Karpas-422 (cell line): ENCODE measurements at regions not wholly inside any gene's neighbourhood (a gene's known extent, or its start where the extent isn't known, plus 50 kb on each side); places are given as distances from the start of the nearest gene placed in this dataset.

Source experiments
- DNase-seq: peaks from one replicate; pipeline ENCODE4 v3.0.0-alpha.2; 2015
- H2AFZ ChIP-seq: fragments of 200-600 bp; sonication (generic); 2 replicates; pipeline ENCODE4 v1.6.1; 2014; ENCODE audit warnings: antibody characterized with exemption, low read length, mixed read lengths
- H3K27ac ChIP-seq: fragments of 200-600 bp; sonication (generic); 2 replicates; pipeline ENCODE4 v1.5.1; 2014; ENCODE audit warnings: mild to moderate bottlenecking, low read length, moderate library complexity
- H3K27me3 ChIP-seq: fragments of 200-600 bp; sonication (generic); 2 replicates; pipeline ENCODE4 v1.6.1; 2014; ENCODE audit warnings: low read length, mixed read lengths
- H3K36me3 ChIP-seq: fragments of 200-600 bp; sonication (generic); 2 replicates; pipeline ENCODE4 v1.6.1; 2014; ENCODE audit warnings: low read length, mixed read lengths; ENCODE audit not compliant: insufficient read depth
- H3K4me1 ChIP-seq: fragments of 200-600 bp; sonication (generic); 2 replicates; pipeline ENCODE4 v1.6.1; 2014; ENCODE audit warnings: mild to moderate bottlenecking, low read length, mixed read lengths
- H3K4me2 ChIP-seq: fragments of 200-600 bp; sonication (generic); 2 replicates; pipeline ENCODE4 v1.6.1; 2014; ENCODE audit warnings: low read length, low read depth, mild to moderate bottlenecking; ENCODE audit not compliant: poor library complexity, severe bottlenecking
- H3K4me3 ChIP-seq: fragments of 200-600 bp; sonication (generic); 2 replicates; pipeline ENCODE4 v1.5.1; 2014; ENCODE audit warnings: mild to moderate bottlenecking, antibody characterized with exemption, low read length, mixed read lengths
- H3K79me2 ChIP-seq: fragments of 200-600 bp; sonication (generic); 2 replicates; pipeline ENCODE4 v1.6.1; 2014; ENCODE audit warnings: mild to moderate bottlenecking, low read length, mixed read lengths
- H3K9ac ChIP-seq: fragments of 200-600 bp; sonication (generic); 2 replicates; pipeline ENCODE4 v1.6.0; 2014; ENCODE audit warnings: low read length
- H3K9me2 ChIP-seq: fragments of 200-600 bp; sonication (generic), shearing (Covaris generic); replicated peaks from 2 replicates; pipeline ENCODE4 v1.6.0; 2014; ENCODE audit warnings: mild to moderate bottlenecking, low read length, moderate library complexity; ENCODE audit not compliant: insufficient read depth
- H3K9me3 ChIP-seq: fragments of 300-700, 200-600 bp; sonication (generic); 2 replicates; pipeline ENCODE4 v1.6.1; 2014; ENCODE audit warnings: low read length, mixed read lengths
- H4K20me1 ChIP-seq: fragments of 200-600 bp; sonication (generic); 2 replicates; pipeline ENCODE4 v1.6.1; 2014; ENCODE audit warnings: mild to moderate bottlenecking, antibody characterized with exemption, low read length, low read depth; ENCODE audit not compliant: insufficient read depth

GRCh38 chr11:119875841-119876600 is 147.0 kb upstream of the NECTIN1 start:
- Histone ChIP-seq H3K36me3 (no peaks in the 10 kb centered on the region), H3K4me2 (no peak overlapping the region), H4K20me1 (no peaks in the 10 kb centered on the region), H3K9me2 (no peaks in the 10 kb centered on the region), H2AFZ (no peak overlapping the region), H3K79me2 (no peaks in the 10 kb centered on the region), H3K27ac (no peak overlapping the region), H3K4me1 (no peaks in the 10 kb centered on the region), H3K27me3 (no peaks in the 10 kb centered on the region), H3K9me3 (no peaks in the 10 kb centered on the region), H3K4me3 (no peak overlapping the region), H3K9ac (no peak overlapping the region)
- no peak for DNase-seq

- Histone ChIP-seq H3K9me2 (no peaks in the 10 kb centered on the region), H2AFZ (no peak overlapping the region), H3K79me2 (no peaks in the 10 kb centered on the region), H4K20me1 (no peaks in the 10 kb centered on the region), H3K36me3 (no peaks in the 10 kb centered on the region), H3K27ac (no peak overlapping the region), H3K9ac (no peak overlapping the region), H3K27me3 (no peaks in the 10 kb centered on the region), H3K4me3 (no peak overlapping the region), H3K9me3 (no peaks in the 10 kb centered on the region), H3K4me2 (no peak overlapping the region), H3K4me1 (no peaks in the 10 kb centered on the region)
- no peak for DNase-seq
Observed at GRCh38 chr11:119874660-119875238, 145.7 kb upstream of the NECTIN1 start.

GRCh38 chr11:119873761-119874421 is 144.9 kb upstream of the NECTIN1 start:
- no peak overlapping the region for H2AFZ ChIP-seq
- H3K4me1 ChIP-seq = no peaks in the 10 kb centered on the region
- no peak overlapping the region for H3K9ac ChIP-seq
- no peak overlapping the region for H3K4me3 ChIP-seq
- no peaks in the 10 kb centered on the region for H3K27me3 ChIP-seq
- H3K36me3 ChIP-seq = no peaks in the 10 kb centered on the region
- H3K79me2 ChIP-seq = no peaks in the 10 kb centered on the region
- no peak overlapping the region for H3K27ac ChIP-seq
- no peak for DNase-seq
- no peaks in the 10 kb centered on the region for H4K20me1 ChIP-seq
- H3K9me3 ChIP-seq = no peaks in the 10 kb centered on the region
- no peaks in the 10 kb centered on the region for H3K9me2 ChIP-seq
- no peak overlapping the region for H3K4me2 ChIP-seq

GRCh38 chr11:119872611-119873310 is 143.8 kb upstream of the NECTIN1 start:
- no peaks in the 10 kb centered on the region for H3K79me2 ChIP-seq
- DNase-seq = no peak
- no peaks in the 10 kb centered on the region for H4K20me1 ChIP-seq
- H3K4me2 ChIP-seq = no peak overlapping the region
- H3K36me3 ChIP-seq = no peaks in the 10 kb centered on the region
- no peak overlapping the region for H2AFZ ChIP-seq
- H3K27ac ChIP-seq = no peak overlapping the region
- H3K9ac ChIP-seq = no peak overlapping the region
- no peak overlapping the region for H3K4me3 ChIP-seq
- H3K9me3 ChIP-seq = no peaks in the 10 kb centered on the region
- no peaks in the 10 kb centered on the region for H3K27me3 ChIP-seq
- no peaks in the 10 kb centered on the region for H3K4me1 ChIP-seq
- no peaks in the 10 kb centered on the region for H3K9me2 ChIP-seq

- no peak overlapping the region for H3K27ac ChIP-seq
- H2AFZ ChIP-seq = no peak overlapping the region
- H3K27me3 ChIP-seq = no peaks in the 10 kb centered on the region
- H3K4me3 ChIP-seq = no peak overlapping the region
- H3K36me3 ChIP-seq = no peaks in the 10 kb centered on the region
- no peak overlapping the region for H3K4me2 ChIP-seq
- no peaks in the 10 kb centered on the region for H3K9me2 ChIP-seq
- H4K20me1 ChIP-seq = no peaks in the 10 kb centered on the region
- no peak overlapping the region for H3K9ac ChIP-seq
- no peak for DNase-seq
- H3K79me2 ChIP-seq = no peaks in the 10 kb centered on the region
- no peaks in the 10 kb centered on the region for H3K4me1 ChIP-seq
- no peaks in the 10 kb centered on the region for H3K9me3 ChIP-seq
Observed at GRCh38 chr11:119865661-119866156, 136.7 kb upstream of the NECTIN1 start.

- Histone ChIP-seq H4K20me1 (no peaks in the 10 kb centered on the region), H3K9me2 (no peaks in the 10 kb centered on the region), H3K27me3 (no peaks in the 10 kb centered on the region), H3K36me3 (no peaks in the 10 kb centered on the region), H3K27ac (no peak overlapping the region), H3K4me1 (no peaks in the 10 kb centered on the region), H2AFZ (no peak overlapping the region), H3K9ac (no peak overlapping the region), H3K9me3 (no peaks in the 10 kb centered on the region), H3K4me2 (no peak overlapping the region), H3K79me2 (no peaks in the 10 kb centered on the region), H3K4me3 (no peak overlapping the region)
- DNase-seq = no peak
Observed at GRCh38 chr11:119864836-119865235, 135.8 kb upstream of the NECTIN1 start.

- Histone ChIP-seq H3K27ac (no peak overlapping the region), H3K4me2 (no peak overlapping the region), H3K4me1 (no peaks in the 10 kb centered on the region), H3K36me3 (no peaks in the 10 kb centered on the region), H4K20me1 (no peaks in the 10 kb centered on the region), H3K27me3 (no peaks in the 10 kb centered on the region), H3K9ac (no peak overlapping the region), H3K4me3 (no peak overlapping the region), H3K9me2 (no peaks in the 10 kb centered on the region), H3K9me3 (no peaks in the 10 kb centered on the region), H3K79me2 (no peaks in the 10 kb centered on the region), H2AFZ (no peak overlapping the region)
- DNase-seq = no peak
Observed at GRCh38 chr11:119863851-119864601, 135.0 kb upstream of the NECTIN1 start.
